Testis (tissue), 2 donors: ENCODE measurements at regions not wholly inside any gene's neighbourhood (a gene's known extent, or its start where the extent isn't known, plus 50 kb on each side); places are given as distances from the start of the nearest gene placed in this dataset.

Source experiments
- DNase-seq: peaks from one replicate; pipeline ENCODE4 v3.0.0-alpha.2; 2019
- H3K27ac ChIP-seq, 2 donors: fragments of 200-600 bp; sonication (generic); one replicate each; pipeline ENCODE4 v1.5.1; 2019
- H3K27me3 ChIP-seq: fragments of 200-600 bp; sonication (generic); one replicate; pipeline ENCODE4 v1.5.1; 2019
- H3K36me3 ChIP-seq: fragments of 200-600 bp; sonication (generic); one replicate; pipeline ENCODE4 v1.5.1; 2017; ENCODE audit warnings: low read depth; ENCODE audit errors: missing control alignments
- H3K4me1 ChIP-seq: fragments of 200-600 bp; sonication (generic); one replicate; pipeline ENCODE4 v1.5.1; 2019
- H3K4me3 ChIP-seq, 2 donors: fragments of 200-600 bp; sonication (generic); one replicate each; pipeline ENCODE4 v1.5.1; 2017 to 2019
- H3K9me3 ChIP-seq: fragments of 200-600 bp; sonication (generic); one replicate; pipeline ENCODE4 v1.5.1; 2017
- CTCF ChIP-seq, 3 experiments: fragments of 450-650 bp in 2 of 3; fragments of 200-600 bp in 1 of 3; sonication (generic) in 1 of 3; IDR thresholded peaks; one replicate each; pipeline ENCODE4 v1.5.1; 2016 to 2019; ENCODE audit warnings: antibody characterized with exemption in 3 of 3, mild to moderate bottlenecking in 2 of 3, moderate library complexity in 1 of 3
- POLR2A ChIP-seq: fragments of 450-650 bp; IDR thresholded peaks from one replicate; pipeline ENCODE4 v1.6.1; 2017; ENCODE audit warnings: antibody characterized with exemption, mild to moderate bottlenecking, moderate library complexity
- WGBS, 2 donors: methylation state at CpG; one replicate each; pipeline ENCODE4 v1.1.5; 2018; 5-methylcytosine and 5-hydroxymethylcytosine counted together
- intact Hi-C: fragments of 100-400 bp; cut with DNase I; formaldehyde crosslinking; loops from one replicate; pipeline ENCODE4 v1.15.1; 2023; ENCODE audit warnings: low total_unique reads

GRCh38 chr19:34023381-34023780 is 148.9 kb upstream of the LSM14A start:
- Histone ChIP-seq H3K27ac (no peak overlapping the region), H3K4me1 (no peaks in the 10 kb centered on the region), H3K9me3 (no peaks in the 10 kb centered on the region), H3K4me3 (no peak overlapping the region), H3K27me3 (no peaks in the 10 kb centered on the region), H3K36me3 (no peaks in the 10 kb centered on the region)
- intact Hi-C loops = no loop called here
- DNase-seq = no peak
- WGBS, 2 donors = 88 to 90% methylated on average over 5 of the region's 5 CpGs
- TF ChIP-seq POLR2A (no peak), CTCF (IDR thresholded peaks at IDR 0.05) (no peak)

GRCh38 chr19:34033880-34034279 is 138.4 kb upstream of the LSM14A start:
- WGBS, 2 donors = 92 to 95% methylated on average over 3 of the region's 3 CpGs
- no peaks in the 10 kb centered on the region for H3K4me1 ChIP-seq
- no peaks in the 10 kb centered on the region for H3K27me3 ChIP-seq
- no peaks in the 10 kb centered on the region for H3K9me3 ChIP-seq
- H3K36me3 ChIP-seq = no peaks in the 10 kb centered on the region
- DNase-seq = no peak
- no peak for TF ChIP-seq CTCF (IDR thresholded peaks at IDR 0.05)
- no peak for TF ChIP-seq POLR2A
- no peak overlapping the region for H3K27ac ChIP-seq
- intact Hi-C loops = no loop called here
- no peak overlapping the region for H3K4me3 ChIP-seq

- WGBS, 2 donors = 86 to 94% methylated on average over 2 of the region's 2 CpGs
- TF ChIP-seq CTCF (IDR thresholded peaks at IDR 0.05) (no peak), POLR2A (no peak)
- intact Hi-C loops = no loop called here
Observed at GRCh38 chr19:34034318-34034846, 137.9 kb upstream of the LSM14A start.

GRCh38 chr19:34041925-34042521 is 130.3 kb upstream of the LSM14A start:
- H3K4me1 ChIP-seq = no peaks in the 10 kb centered on the region
- TF ChIP-seq POLR2A (no peak), CTCF (IDR thresholded peaks at IDR 0.05) (peak in 2 of 3 experiments; percentile 67 to 84)
- no peaks in the 10 kb centered on the region for H3K9me3 ChIP-seq
- H3K27ac ChIP-seq = no peak overlapping the region
- no peaks in the 10 kb centered on the region for H3K27me3 ChIP-seq
- peak; percentile 85 for DNase-seq
- intact Hi-C loops = no loop called here
- 27 to 30% methylated on average over 15 of the region's 15 CpGs for WGBS, 2 donors
- no peaks in the 10 kb centered on the region for H3K36me3 ChIP-seq
- no peak overlapping the region for H3K4me3 ChIP-seq

More at GRCh38 chr19:34034318-34034846, 137.9 kb upstream of the LSM14A start:
- Histone ChIP-seq H3K27ac (no peak overlapping the region), H3K9me3 (no peaks in the 10 kb centered on the region), H3K4me3 (no peak overlapping the region), H3K36me3 (no peaks in the 10 kb centered on the region), H3K27me3 (no peaks in the 10 kb centered on the region), H3K4me1 (no peaks in the 10 kb centered on the region)
- no peak for DNase-seq

DNA sequence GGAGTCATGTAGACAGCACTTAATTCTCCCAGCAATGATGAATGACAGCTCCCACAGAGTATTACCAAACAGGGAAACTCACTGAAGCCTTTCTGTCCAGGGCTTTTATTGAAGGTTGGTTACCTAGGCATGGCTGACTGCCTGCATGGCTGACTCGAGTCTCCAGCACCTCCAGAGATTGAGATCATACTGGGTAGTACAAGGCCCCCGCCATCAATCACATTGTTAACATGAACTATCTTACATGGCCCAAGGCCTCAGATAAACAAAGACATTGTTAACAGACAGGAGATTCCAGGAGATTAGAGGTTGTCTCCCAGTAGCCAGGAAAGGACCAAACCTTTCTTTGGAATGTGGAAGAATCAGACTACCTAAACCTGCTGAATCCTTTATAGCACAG is 128.3 kb upstream of the LSM14A start:
- no peak for TF ChIP-seq CTCF (IDR thresholded peaks at IDR 0.05)
- TF ChIP-seq POLR2A = no peak
- Histone ChIP-seq H3K9me3 (no peaks in the 10 kb centered on the region), H3K4me3 (no peak overlapping the region), H3K27ac (no peak overlapping the region), H3K36me3 (no peaks in the 10 kb centered on the region), H3K4me1 (no peaks in the 10 kb centered on the region), H3K27me3 (no peaks in the 10 kb centered on the region)
- intact Hi-C loops = no loop called here
- no peak for DNase-seq
- 55 to 80% methylated on average over 2 of the region's 2 CpGs for WGBS, 2 donors
